ENCODE measurements at regions not wholly inside any gene's neighbourhood (a gene's known extent, or its start where the extent isn't known, plus 50 kb on each side); places are given as distances from the start of the nearest gene placed in this dataset.
"Not testable (repeated sequence)": the region's sequence is repeated elsewhere in the genome, so short reads cannot be mapped to it uniquely, and the experiment has no call there.

DNA sequence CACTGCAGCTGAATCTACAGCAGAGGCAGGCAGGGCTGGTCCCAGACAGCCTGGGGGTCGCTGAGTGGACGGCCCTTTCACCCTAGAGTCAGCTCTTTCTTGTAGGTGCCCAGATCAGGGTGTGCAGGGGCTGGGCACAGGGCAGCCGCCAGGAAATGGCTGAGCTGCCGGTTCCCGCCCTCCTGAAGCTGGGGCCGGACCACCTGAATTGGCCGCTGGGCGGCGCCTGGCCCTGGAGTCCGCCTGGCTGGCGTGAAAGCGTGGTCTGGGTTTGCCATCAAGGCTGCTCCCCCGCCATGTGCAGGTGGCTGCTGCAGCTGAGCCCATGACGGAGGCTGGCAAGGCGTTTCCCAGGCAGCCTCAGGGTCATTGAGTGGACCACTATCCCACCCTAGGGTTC, 85.7 kb downstream of the POTEM start:
- H3K4me2 ChIP-seq (ENCODE audit: insufficient read depth, low read length); H3K27ac ChIP-seq (ENCODE audit: low read depth, low read length); H3K79me2 ChIP-seq (ENCODE audit: insufficient read depth, low read length); H3K27me3 ChIP-seq (ENCODE audit: insufficient read depth, low read length); H2AFZ ChIP-seq (ENCODE audit: low read length); H3K36me3 ChIP-seq (ENCODE audit: insufficient read depth, low read length); H3K9me3 ChIP-seq (ENCODE audit: low read depth, low read length); H4K20me1 ChIP-seq (ENCODE audit: insufficient read depth, low read length); H3K4me1 ChIP-seq (ENCODE audit: insufficient read depth, low read length); H3K4me3 ChIP-seq (ENCODE audit: insufficient read depth, low read length); DNase-seq (ENCODE audit: insufficient read length, low spot score, missing footprints): not testable (repeated sequence)

DNA sequence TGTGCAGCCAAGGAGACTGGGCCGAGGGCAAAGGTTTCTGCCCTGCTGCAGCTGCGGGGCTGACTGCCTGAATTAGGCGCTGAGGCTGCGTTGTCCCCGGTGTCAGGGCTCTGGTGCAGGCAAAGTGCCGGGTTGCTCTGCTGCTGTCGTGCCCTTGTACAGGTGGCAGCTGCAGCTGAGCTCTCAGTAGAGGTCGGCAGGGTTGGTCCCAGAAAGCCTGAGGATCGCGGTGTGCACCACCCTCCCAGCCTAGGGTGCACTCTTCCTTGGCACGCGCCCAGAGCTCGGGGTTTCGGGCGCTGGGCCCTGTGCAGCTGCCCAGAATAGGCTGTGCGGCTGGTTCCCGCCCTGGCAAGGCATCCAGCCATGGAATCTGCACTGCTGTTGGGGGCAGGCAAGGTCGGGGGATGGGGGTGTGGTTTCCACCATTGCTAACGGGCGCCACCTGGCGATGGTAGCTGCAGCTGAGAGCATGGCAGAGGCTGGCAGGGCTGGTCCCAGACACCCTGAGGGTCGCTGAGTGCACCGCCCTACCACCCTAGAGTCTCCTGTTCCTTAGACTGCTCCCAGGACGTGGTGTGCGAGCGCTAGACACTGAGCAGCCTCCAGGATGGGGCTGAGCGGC, 86.3 kb downstream of the POTEM start:
- H3K4me2 ChIP-seq (ENCODE audit: insufficient read depth, low read length); DNase-seq (ENCODE audit: insufficient read length, low spot score, missing footprints); H3K9me3 ChIP-seq (ENCODE audit: low read depth, low read length); H3K27me3 ChIP-seq (ENCODE audit: insufficient read depth, low read length); H3K36me3 ChIP-seq (ENCODE audit: insufficient read depth, low read length); H2AFZ ChIP-seq (ENCODE audit: low read length); H3K27ac ChIP-seq (ENCODE audit: low read depth, low read length); H3K4me3 ChIP-seq (ENCODE audit: insufficient read depth, low read length); H3K79me2 ChIP-seq (ENCODE audit: insufficient read depth, low read length); H3K4me1 ChIP-seq (ENCODE audit: insufficient read depth, low read length); H4K20me1 ChIP-seq (ENCODE audit: insufficient read depth, low read length): not testable (repeated sequence)

- H3K4me3 ChIP-seq (ENCODE audit: insufficient read depth, low read length); H2AFZ ChIP-seq (ENCODE audit: low read length); H3K36me3 ChIP-seq (ENCODE audit: insufficient read depth, low read length); H3K79me2 ChIP-seq (ENCODE audit: insufficient read depth, low read length); H3K27ac ChIP-seq (ENCODE audit: low read depth, low read length); H3K4me2 ChIP-seq (ENCODE audit: insufficient read depth, low read length); H4K20me1 ChIP-seq (ENCODE audit: insufficient read depth, low read length); H3K27me3 ChIP-seq (ENCODE audit: insufficient read depth, low read length); DNase-seq (ENCODE audit: insufficient read length, low spot score, missing footprints); H3K9me3 ChIP-seq (ENCODE audit: low read depth, low read length); H3K4me1 ChIP-seq (ENCODE audit: insufficient read depth, low read length): not testable (repeated sequence)
Measured at GRCh38 chr14:19054108-19054721, 87.0 kb downstream of the POTEM start.

- not testable (repeated sequence) for H3K27ac ChIP-seq (ENCODE audit: low read depth, low read length); H3K36me3 ChIP-seq (ENCODE audit: insufficient read depth, low read length); H3K79me2 ChIP-seq (ENCODE audit: insufficient read depth, low read length); H3K27me3 ChIP-seq (ENCODE audit: insufficient read depth, low read length); H3K4me1 ChIP-seq (ENCODE audit: insufficient read depth, low read length); DNase-seq (ENCODE audit: insufficient read length, low spot score, missing footprints); H4K20me1 ChIP-seq (ENCODE audit: insufficient read depth, low read length); H3K4me3 ChIP-seq (ENCODE audit: insufficient read depth, low read length); H3K4me2 ChIP-seq (ENCODE audit: insufficient read depth, low read length); H2AFZ ChIP-seq (ENCODE audit: low read length); H3K9me3 ChIP-seq (ENCODE audit: low read depth, low read length)
Measured at GRCh38 chr14:19054934-19055333, 87.7 kb downstream of the POTEM start.

GRCh38 chr14:19059066-19059465, 91.8 kb downstream of the POTEM start:
- H3K4me2 ChIP-seq (ENCODE audit: insufficient read depth, low read length); H3K36me3 ChIP-seq (ENCODE audit: insufficient read depth, low read length); H3K9me3 ChIP-seq (ENCODE audit: low read depth, low read length); H3K4me1 ChIP-seq (ENCODE audit: insufficient read depth, low read length); H3K4me3 ChIP-seq (ENCODE audit: insufficient read depth, low read length); H4K20me1 ChIP-seq (ENCODE audit: insufficient read depth, low read length); DNase-seq (ENCODE audit: insufficient read length, low spot score, missing footprints); H2AFZ ChIP-seq (ENCODE audit: low read length); H3K27ac ChIP-seq (ENCODE audit: low read depth, low read length); H3K27me3 ChIP-seq (ENCODE audit: insufficient read depth, low read length); H3K79me2 ChIP-seq (ENCODE audit: insufficient read depth, low read length): not testable (repeated sequence)

GRCh38 chr14:19061689-19062450, 94.6 kb downstream of the POTEM start:
- not testable (repeated sequence) for H3K4me3 ChIP-seq (ENCODE audit: insufficient read depth, low read length); H2AFZ ChIP-seq (ENCODE audit: low read length); H3K4me2 ChIP-seq (ENCODE audit: insufficient read depth, low read length); H3K79me2 ChIP-seq (ENCODE audit: insufficient read depth, low read length); H3K4me1 ChIP-seq (ENCODE audit: insufficient read depth, low read length); DNase-seq (ENCODE audit: insufficient read length, low spot score, missing footprints); H3K9me3 ChIP-seq (ENCODE audit: low read depth, low read length); H3K27ac ChIP-seq (ENCODE audit: low read depth, low read length); H3K36me3 ChIP-seq (ENCODE audit: insufficient read depth, low read length); H3K27me3 ChIP-seq (ENCODE audit: insufficient read depth, low read length); H4K20me1 ChIP-seq (ENCODE audit: insufficient read depth, low read length)

GRCh38 chr14:19068957-19069356, 101.7 kb downstream of the POTEM start:
- not testable (repeated sequence) for H3K27ac ChIP-seq (ENCODE audit: low read depth, low read length); H3K4me2 ChIP-seq (ENCODE audit: insufficient read depth, low read length); H2AFZ ChIP-seq (ENCODE audit: low read length); H3K4me1 ChIP-seq (ENCODE audit: insufficient read depth, low read length); H3K79me2 ChIP-seq (ENCODE audit: insufficient read depth, low read length); H3K4me3 ChIP-seq (ENCODE audit: insufficient read depth, low read length); DNase-seq (ENCODE audit: insufficient read length, low spot score, missing footprints); H4K20me1 ChIP-seq (ENCODE audit: insufficient read depth, low read length); H3K9me3 ChIP-seq (ENCODE audit: low read depth, low read length); H3K36me3 ChIP-seq (ENCODE audit: insufficient read depth, low read length); H3K27me3 ChIP-seq (ENCODE audit: insufficient read depth, low read length)

- not testable (repeated sequence) for H4K20me1 ChIP-seq (ENCODE audit: insufficient read depth, low read length); H3K9me3 ChIP-seq (ENCODE audit: low read depth, low read length); H3K4me1 ChIP-seq (ENCODE audit: insufficient read depth, low read length); H3K4me2 ChIP-seq (ENCODE audit: insufficient read depth, low read length); DNase-seq (ENCODE audit: insufficient read length, low spot score, missing footprints); H3K79me2 ChIP-seq (ENCODE audit: insufficient read depth, low read length); H2AFZ ChIP-seq (ENCODE audit: low read length); H3K4me3 ChIP-seq (ENCODE audit: insufficient read depth, low read length); H3K27me3 ChIP-seq (ENCODE audit: insufficient read depth, low read length); H3K36me3 ChIP-seq (ENCODE audit: insufficient read depth, low read length); H3K27ac ChIP-seq (ENCODE audit: low read depth, low read length)
Measured at GRCh38 chr14:19072518-19072917, 105.3 kb downstream of the POTEM start.

DNA sequence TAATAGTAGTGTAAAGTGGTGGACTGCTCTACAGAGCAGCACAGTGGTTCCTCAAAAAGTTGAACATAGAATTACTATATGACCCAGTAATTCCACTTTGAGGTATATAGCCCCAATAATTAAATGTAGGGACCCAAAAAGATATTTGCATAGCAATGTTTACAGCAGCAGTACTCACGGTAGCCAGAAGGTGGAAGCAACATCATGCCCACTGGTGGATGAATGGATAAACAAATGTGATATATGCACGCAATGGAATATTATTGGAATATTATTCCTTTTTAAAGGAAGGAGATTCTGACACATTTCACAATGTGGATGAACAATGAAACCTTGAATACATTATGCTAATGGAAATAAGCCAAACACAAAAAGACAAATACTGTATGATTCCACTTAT, 121.4 kb downstream of the POTEM start:
- not testable (repeated sequence) for H2AFZ ChIP-seq (ENCODE audit: low read length); H3K9me3 ChIP-seq (ENCODE audit: low read depth, low read length); H3K4me2 ChIP-seq (ENCODE audit: insufficient read depth, low read length); H4K20me1 ChIP-seq (ENCODE audit: insufficient read depth, low read length); H3K79me2 ChIP-seq (ENCODE audit: insufficient read depth, low read length); DNase-seq (ENCODE audit: insufficient read length, low spot score, missing footprints); H3K4me3 ChIP-seq (ENCODE audit: insufficient read depth, low read length); H3K36me3 ChIP-seq (ENCODE audit: insufficient read depth, low read length); H3K4me1 ChIP-seq (ENCODE audit: insufficient read depth, low read length); H3K27me3 ChIP-seq (ENCODE audit: insufficient read depth, low read length); H3K27ac ChIP-seq (ENCODE audit: low read depth, low read length)
